ENCODE measurements at regions not wholly inside any gene's neighbourhood (a gene's known extent, or its start where the extent isn't known, plus 50 kb on each side); places are given as distances from the start of the nearest gene placed in this dataset.
A peak's percentile ranks its signal among the peaks of the same experiment; 100 is the strongest.

GRCh38 chr3:197432384-197433127, 123.2 kb downstream of the BDH1 start:
- no peak overlapping the region for H3K27ac ChIP-seq
- no peak overlapping the region for H3K4me3 ChIP-seq

GRCh38 chr3:197431346-197431910, 124.3 kb downstream of the BDH1 start:
- peak overlapping the region in 3 of 21 experiments; percentile 5 to 33 (median 16) for H3K27ac ChIP-seq
- H3K4me3 ChIP-seq, result no peak overlapping the region

GRCh38 chr3:197430934-197431333, 124.8 kb downstream of the BDH1 start:
- Histone ChIP-seq H3K4me3 (no peak overlapping the region), H3K27ac (peak overlapping the region in 4 of 21 experiments; percentile 5 to 33 (median 22))

- H3K27ac ChIP-seq, result peak overlapping the region in 3 of 21 experiments; percentile 16 to 33 (median 27)
- H3K4me3 ChIP-seq, result no peak overlapping the region
These were observed 125.3 kb downstream of the BDH1 start for GRCh38 chr3:197430502-197430901.

- peak overlapping the region in 10 of 21 experiments; percentile 13 to 79 (median 32) for H3K27ac ChIP-seq
- no peak overlapping the region for H3K4me3 ChIP-seq
These were observed 126.8 kb downstream of the BDH1 start for GRCh38 chr3:197428952-197429351.

- no peak overlapping the region for H3K4me3 ChIP-seq
- H3K27ac ChIP-seq, result peak overlapping the region in 13 of 21 experiments; percentile 2 to 79 (median 29)
These were observed 127.5 kb downstream of the BDH1 start for GRCh38 chr3:197428117-197428801.

- H3K27ac ChIP-seq, result no peak overlapping the region
- no peak overlapping the region for H3K4me3 ChIP-seq
These were observed 128.6 kb upstream of the DLG1 start for GRCh38 chr3:197427021-197427420.

GRCh38 chr3:197426121-197426566, 127.7 kb upstream of the DLG1 start:
- H3K27ac ChIP-seq, result no peak overlapping the region

GRCh38 chr3:197425485-197426120, 127.2 kb upstream of the DLG1 start:
- no peak overlapping the region for H3K27ac ChIP-seq
- H3K4me3 ChIP-seq, result no peak overlapping the region

More at GRCh38 chr3:197426121-197426566, 127.7 kb upstream of the DLG1 start:
- no peak overlapping the region for H3K4me3 ChIP-seq

GRCh38 chr3:197424674-197425484, 126.5 kb upstream of the DLG1 start:
- no peak overlapping the region for H3K27ac ChIP-seq
- no peak overlapping the region for H3K4me3 ChIP-seq

GRCh38 chr3:197424266-197424665, 125.9 kb upstream of the DLG1 start:
- no peak overlapping the region for H3K4me3 ChIP-seq
- no peak overlapping the region for H3K27ac ChIP-seq

- Histone ChIP-seq H3K27ac (no peak overlapping the region), H3K4me3 (no peak overlapping the region)
These were observed 125.0 kb upstream of the DLG1 start for GRCh38 chr3:197423376-197423775.

GRCh38 chr3:197422506-197422905, 124.1 kb upstream of the DLG1 start:
- Histone ChIP-seq H3K27ac (peak overlapping the region in 1 of 21 experiments; percentile 44), H3K4me3 (no peak overlapping the region)

GRCh38 chr3:197421021-197421420, 122.6 kb upstream of the DLG1 start:
- H3K27ac ChIP-seq, result peak overlapping the region in 4 of 21 experiments; percentile 4 to 43 (median 23)
- no peak overlapping the region for H3K4me3 ChIP-seq

- peak overlapping the region in 6 of 21 experiments; percentile 4 to 43 (median 23) for H3K27ac ChIP-seq
These were observed 122.2 kb upstream of the DLG1 start for GRCh38 chr3:197420566-197420965.

GRCh38 chr3:197420115-197420514, 121.7 kb upstream of the DLG1 start:
- H3K27ac ChIP-seq, result peak overlapping the region in 6 of 21 experiments; percentile 8 to 43 (median 24)
- no peak overlapping the region for H3K4me3 ChIP-seq

More at GRCh38 chr3:197420566-197420965, 122.2 kb upstream of the DLG1 start:
- no peak overlapping the region for H3K4me3 ChIP-seq

- peak overlapping the region in 1 of 21 experiments; percentile 19 for H3K27ac ChIP-seq
These were observed 121.3 kb upstream of the DLG1 start for GRCh38 chr3:197419696-197420095.

GRCh38 chr3:197417911-197418618, 119.7 kb upstream of the DLG1 start:
- Histone ChIP-seq H3K27ac (no peak overlapping the region), H3K4me3 (no peak overlapping the region)

More at GRCh38 chr3:197419696-197420095, 121.3 kb upstream of the DLG1 start:
- no peak overlapping the region for H3K4me3 ChIP-seq

Data from skin epidermis (tissue), 12 donors.